Small intestine (tissue), 7 donors: ENCODE measurements at regions not wholly inside any gene's neighbourhood (a gene's known extent, or its start where the extent isn't known, plus 50 kb on each side); places are given as distances from the start of the nearest gene placed in this dataset.

Experiments used
- DNase-seq, 2 donors: peaks; one replicate each; pipeline versions ENCODE4 v3.0.0 to v3.0.0-alpha.2; 2013
- FAIRE-seq: peaks from 2 replicates; lab custom pipeline; 2012; peaks lifted over from hg19 to GRCh38; lab: Jason Lieb, UNC
- H3K27ac ChIP-seq, 3 donors: one replicate each; pipeline ENCODE4 v1.5.1; 2013; ENCODE audit warnings: low read length in 2 of 3, mild to moderate bottlenecking in 2 of 3, control low read depth in 1 of 3, inconsistent platforms in 1 of 3, low read depth in 1 of 3, moderate library complexity in 1 of 3
- H3K27me3 ChIP-seq, 3 donors: one replicate each; pipeline ENCODE4 v1.6.1; 2013; ENCODE audit warnings: low read length in 3 of 3, inconsistent platforms in 1 of 3; ENCODE audit not compliant: control insufficient read depth in 3 of 3, insufficient read depth in 3 of 3
- H3K36me3 ChIP-seq, 3 donors: one replicate each; pipeline ENCODE4 v1.6.1; 2013; ENCODE audit warnings: low read length in 3 of 3, inconsistent platforms in 1 of 3, low read depth in 1 of 3, mild to moderate bottlenecking in 1 of 3, moderate library complexity in 1 of 3; ENCODE audit not compliant: control insufficient read depth in 3 of 3, insufficient read depth in 2 of 3
- H3K4me1 ChIP-seq, 3 donors: one replicate each; pipeline ENCODE4 v1.6.1; 2013; ENCODE audit warnings: low read length in 2 of 3, inconsistent platforms in 1 of 3, low read depth in 1 of 3, mild to moderate bottlenecking in 1 of 3, moderate library complexity in 1 of 3; ENCODE audit not compliant: control insufficient read depth in 3 of 3, insufficient read depth in 2 of 3
- H3K4me3 ChIP-seq, 3 donors: one replicate each; pipeline ENCODE4 v1.5.1; 2013; ENCODE audit warnings: low read length in 3 of 3, control low read depth in 1 of 3, inconsistent platforms in 1 of 3, low read depth in 1 of 3, mild to moderate bottlenecking in 1 of 3, moderate library complexity in 1 of 3
- H3K9me3 ChIP-seq, 2 donors: one replicate each; pipeline ENCODE4 v1.6.1; 2013; ENCODE audit warnings: low read depth in 1 of 2, low read length in 1 of 2; ENCODE audit not compliant: control insufficient read depth in 2 of 2, insufficient read depth in 1 of 2
- WGBS, 3 donors: extraction: QIAGEN DNeasy Blood & Tissue Kit; methylation state at CpG; one replicate each; pipeline ENCODE4 v1.1.7; 2013; 5-methylcytosine and 5-hydroxymethylcytosine counted together
- donor health status: healthy with polysubstance abuse.
- donor health status: control.
- donor health status: control.
- donor health status: Bipolar disorder and iron deficiency.
- donor health status: healthy.

DNA sequence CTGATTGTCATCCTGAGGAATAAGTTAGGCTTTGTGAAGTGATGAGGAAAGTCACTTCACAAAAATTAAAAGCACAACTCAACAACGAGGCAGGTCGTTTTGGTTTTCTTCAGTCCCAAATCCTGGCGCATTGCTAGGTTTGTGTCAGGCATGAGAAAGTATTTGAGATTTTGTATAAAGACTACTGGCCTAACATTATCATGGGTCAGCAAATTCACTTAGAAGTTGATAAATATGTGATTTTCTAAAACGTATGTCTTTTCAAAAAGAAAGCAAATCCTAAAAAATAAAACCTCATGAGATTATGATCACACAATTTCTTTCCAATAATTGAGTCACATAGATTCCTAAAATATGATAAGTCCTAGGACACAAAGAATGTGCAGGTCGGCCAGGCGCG lies 395.8 kb upstream of the RORA start:
- no peak for FAIRE-seq
- 89 to 90% (median 90%) methylated on average over 7 of the region's 7 CpGs for WGBS, 3 donors

DNA sequence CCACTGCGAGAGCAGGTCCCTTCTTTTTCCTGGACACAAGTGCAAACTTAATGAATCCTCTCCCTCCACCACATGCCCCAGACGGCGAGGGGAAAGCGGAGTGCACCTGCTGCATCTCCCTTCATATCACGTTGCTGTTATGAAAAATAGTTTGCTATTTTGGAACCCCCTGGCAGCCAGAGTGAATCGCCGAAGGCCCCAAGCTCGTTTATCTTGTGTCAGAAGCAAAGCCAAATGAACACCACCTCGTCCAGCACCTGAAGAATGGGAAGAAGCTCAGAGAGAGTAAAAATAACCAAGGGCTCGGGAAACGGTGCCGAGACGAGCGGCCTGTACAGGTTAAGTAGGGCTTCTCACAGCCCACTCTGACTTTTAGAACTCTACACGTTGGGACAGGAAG lies 394.6 kb upstream of the RORA start:
- Histone ChIP-seq H3K4me3 (no peak overlapping the region), H3K9me3 (no peaks in the 10 kb centered on the region), H3K27me3 (no peaks in the 10 kb centered on the region), H3K27ac (no peak overlapping the region), H3K36me3 (no peaks in the 10 kb centered on the region), H3K4me1 (no peaks in the 10 kb centered on the region)
- DNase-seq: no peak
- WGBS, 3 donors: 73 to 77% (median 75%) methylated on average over 15 of the region's 15 CpGs
- FAIRE-seq: no peak

More for the DNA sequence above, 395.8 kb upstream of the RORA start:
- Histone ChIP-seq H3K4me3 (no peak overlapping the region), H3K36me3 (no peaks in the 10 kb centered on the region), H3K27me3 (peaks cover 0 to 3% (median 0%) of the 10 kb centered on the region in 3 donors), H3K27ac (no peak overlapping the region), H3K9me3 (no peaks in the 10 kb centered on the region), H3K4me1 (no peaks in the 10 kb centered on the region)
- no peak for DNase-seq

DNA sequence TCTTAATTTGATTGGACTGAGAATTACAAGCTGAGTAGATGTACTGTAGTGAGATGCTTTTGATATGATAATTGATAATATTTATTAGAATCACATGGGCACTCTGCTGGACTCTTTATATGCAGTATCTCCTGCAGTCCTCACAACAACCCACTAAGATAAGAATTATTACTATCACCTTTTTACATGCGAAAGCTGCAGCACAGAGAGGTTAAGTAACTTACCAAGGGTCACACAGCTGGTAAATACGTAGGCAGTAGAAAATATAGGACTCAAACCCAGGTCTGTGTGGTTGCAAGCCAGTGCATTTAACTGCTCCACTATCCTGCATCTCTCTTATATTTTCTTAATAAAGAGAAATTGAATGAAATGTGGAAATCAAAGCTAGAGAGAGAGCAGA lies 392.8 kb upstream of the RORA start:
- no peak overlapping the region for H3K4me3 ChIP-seq
- H3K36me3 ChIP-seq: no peaks in the 10 kb centered on the region
- 75 to 92% (median 92%) methylated on average over 2 of the region's 2 CpGs for WGBS, 3 donors
- H3K4me1 ChIP-seq: no peaks in the 10 kb centered on the region
- no peak overlapping the region for H3K27ac ChIP-seq
- FAIRE-seq (no peak), DNase-seq (no peak)
- H3K9me3 ChIP-seq: no peaks in the 10 kb centered on the region
- no peaks in the 10 kb centered on the region for H3K27me3 ChIP-seq

DNA sequence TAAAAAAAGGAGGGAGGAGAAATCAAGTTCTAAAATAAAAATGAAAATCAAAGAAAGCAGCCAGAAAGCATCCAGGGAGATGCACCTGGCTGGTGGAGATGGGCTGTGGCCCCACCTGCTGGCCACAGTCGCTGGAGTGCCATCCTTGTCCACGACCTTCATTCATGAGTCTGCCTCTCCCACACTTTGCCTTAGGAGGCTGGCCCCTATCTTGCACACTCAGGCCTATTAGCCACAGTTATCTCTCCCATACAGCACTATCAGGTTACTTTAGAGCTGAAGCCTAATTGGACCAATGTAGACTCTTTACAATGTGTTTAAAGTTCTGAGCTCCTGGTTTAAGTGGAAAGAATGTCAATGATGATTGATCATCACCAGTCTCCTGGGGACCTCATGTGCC lies 392.0 kb upstream of the RORA start:
- Histone ChIP-seq H3K4me1 (no peaks in the 10 kb centered on the region), H3K36me3 (no peaks in the 10 kb centered on the region), H3K27ac (no peak overlapping the region), H3K4me3 (no peak overlapping the region), H3K27me3 (no peaks in the 10 kb centered on the region), H3K9me3 (no peaks in the 10 kb centered on the region)
- FAIRE-seq (no peak), DNase-seq (peak; percentile 7 to 34)
- WGBS, 3 donors: 0 to 4% (median 0%) methylated on average over 2 of the region's 2 CpGs

DNA sequence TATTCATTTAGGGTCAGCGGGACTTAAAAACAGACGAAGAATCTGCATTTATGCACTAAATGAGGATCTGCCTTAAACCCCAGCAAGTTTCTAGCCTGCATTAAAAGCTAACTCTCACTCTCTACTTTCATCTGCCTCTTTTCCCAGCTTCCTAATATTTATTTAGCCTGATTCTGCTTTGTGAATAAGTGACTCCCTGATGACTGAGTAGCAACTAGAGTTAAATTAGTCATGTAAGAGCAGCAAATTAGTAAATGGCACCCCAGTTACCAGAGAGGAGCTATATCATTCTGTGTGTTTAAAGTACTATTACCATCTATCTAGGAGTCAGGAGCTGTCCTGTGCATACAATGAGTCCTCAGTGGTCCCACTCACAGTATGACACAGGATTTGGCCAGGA lies 391.0 kb upstream of the RORA start:
- Histone ChIP-seq H3K4me1 (no peaks in the 10 kb centered on the region), H3K9me3 (no peaks in the 10 kb centered on the region), H3K4me3 (no peak overlapping the region), H3K27ac (no peak overlapping the region), H3K36me3 (no peaks in the 10 kb centered on the region), H3K27me3 (no peaks in the 10 kb centered on the region)
- FAIRE-seq (no peak), DNase-seq (no peak)
- WGBS, 3 donors: 88 to 94% (median 90%) methylated on average over 2 of the region's 2 CpGs

DNA sequence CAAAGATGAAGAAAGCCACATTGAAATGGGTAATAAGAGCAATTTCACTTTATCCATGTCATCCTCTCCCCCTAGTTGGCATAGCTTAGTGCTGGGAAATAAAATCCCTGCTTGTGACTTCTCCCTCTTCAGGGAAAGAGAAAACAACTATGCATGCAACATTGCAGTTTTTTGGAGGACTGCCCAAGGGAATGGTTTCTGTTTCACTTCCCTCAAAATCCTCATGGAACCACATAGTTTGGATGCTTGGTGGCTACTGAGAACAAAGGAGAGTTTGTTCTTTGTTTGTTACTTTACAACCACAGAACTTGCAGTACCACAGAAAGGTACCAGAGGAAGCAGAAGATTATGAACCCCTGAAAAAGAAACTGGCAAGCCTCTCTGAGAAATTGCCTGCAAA lies 384.6 kb upstream of the RORA start:
- H3K4me3 ChIP-seq: no peak overlapping the region
- DNase-seq (no peak), FAIRE-seq (no peak)
- H3K4me1 ChIP-seq: no peaks in the 10 kb centered on the region
- no peaks in the 10 kb centered on the region for H3K27me3 ChIP-seq
- no peak overlapping the region for H3K27ac ChIP-seq
- H3K9me3 ChIP-seq: no peaks in the 10 kb centered on the region
- H3K36me3 ChIP-seq: no peaks in the 10 kb centered on the region

DNA sequence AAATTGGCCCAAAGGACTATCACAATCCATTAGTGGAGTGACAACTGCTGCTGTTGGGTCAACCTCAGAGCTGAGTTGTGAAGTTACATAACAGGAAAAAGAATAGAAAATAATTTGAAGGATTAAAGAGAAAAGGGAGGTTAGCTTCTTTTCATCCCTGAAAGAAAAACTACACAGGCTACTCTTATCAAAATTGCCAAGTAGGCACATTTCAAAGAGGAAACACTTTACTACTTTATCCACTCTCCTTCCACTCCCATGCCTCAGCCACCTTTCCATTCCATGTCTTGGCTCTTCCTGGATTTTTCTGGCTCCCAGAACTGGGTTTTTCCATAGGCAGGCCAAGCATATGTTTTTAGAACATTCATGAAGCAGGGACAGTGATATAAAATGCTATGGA lies 384.0 kb upstream of the RORA start:
- FAIRE-seq (no peak), DNase-seq (no peak)
- no peaks in the 10 kb centered on the region for H3K4me1 ChIP-seq
- H3K4me3 ChIP-seq: no peak overlapping the region
- H3K36me3 ChIP-seq: no peaks in the 10 kb centered on the region
- H3K9me3 ChIP-seq: no peaks in the 10 kb centered on the region
- H3K27me3 ChIP-seq: no peaks in the 10 kb centered on the region
- no peak overlapping the region for H3K27ac ChIP-seq

DNA sequence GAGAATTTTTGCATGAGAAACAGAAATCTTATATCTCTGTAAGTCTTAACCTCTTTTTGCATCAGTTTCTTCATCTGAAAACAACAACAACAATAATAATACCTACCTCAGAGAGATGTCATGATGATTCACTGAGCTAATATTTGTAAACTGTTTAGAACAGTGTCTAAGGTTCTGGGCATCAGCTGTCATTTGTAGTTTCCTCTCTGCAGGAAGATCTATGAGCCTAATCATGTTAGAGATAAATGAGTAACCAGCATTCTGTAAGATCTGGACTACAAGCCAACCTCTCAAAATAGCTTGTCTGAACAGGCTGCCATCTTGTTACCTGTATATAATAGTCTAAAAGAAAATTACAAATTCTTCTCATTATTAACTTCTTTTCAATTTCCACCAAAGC lies 383.0 kb upstream of the RORA start:
- no peak overlapping the region for H3K4me3 ChIP-seq
- H3K36me3 ChIP-seq: no peaks in the 10 kb centered on the region
- H3K4me1 ChIP-seq: no peaks in the 10 kb centered on the region
- no peak overlapping the region for H3K27ac ChIP-seq
- H3K27me3 ChIP-seq: no peaks in the 10 kb centered on the region
- no peaks in the 10 kb centered on the region for H3K9me3 ChIP-seq
- DNase-seq (no peak), FAIRE-seq (no peak)

DNA sequence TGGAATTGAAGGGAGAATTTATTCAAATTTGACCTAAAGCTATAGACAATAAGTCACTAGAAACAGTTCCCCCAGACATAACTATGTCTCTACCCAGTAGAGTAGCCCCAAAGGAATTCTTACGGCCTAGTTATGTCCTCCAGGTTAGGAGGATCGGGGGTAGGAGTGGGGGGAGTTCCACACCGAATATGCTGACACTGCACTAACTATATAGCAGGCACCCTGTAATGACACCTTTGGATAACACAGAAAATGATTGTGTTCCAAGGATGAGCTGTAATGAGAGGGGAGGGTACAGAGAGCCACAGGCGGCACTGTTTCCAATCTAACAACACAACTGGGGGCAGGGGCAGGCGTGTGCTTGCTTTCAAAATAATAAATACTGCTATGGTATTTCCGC lies 376.2 kb upstream of the RORA start:
- H3K4me3 ChIP-seq: no peak overlapping the region
- no peaks in the 10 kb centered on the region for H3K27me3 ChIP-seq
- no peaks in the 10 kb centered on the region for H3K36me3 ChIP-seq
- 90 to 93% (median 91%) methylated on average over 6 of the region's 6 CpGs for WGBS, 3 donors
- no peaks in the 10 kb centered on the region for H3K9me3 ChIP-seq
- H3K4me1 ChIP-seq: no peaks in the 10 kb centered on the region
- no peak overlapping the region for H3K27ac ChIP-seq
- DNase-seq (no peak), FAIRE-seq (no peak)
